ENCODE measurements at regions not wholly inside any gene's neighbourhood (a gene's known extent, or its start where the extent isn't known, plus 50 kb on each side); places are given as distances from the start of the nearest gene placed in this dataset.

DNA sequence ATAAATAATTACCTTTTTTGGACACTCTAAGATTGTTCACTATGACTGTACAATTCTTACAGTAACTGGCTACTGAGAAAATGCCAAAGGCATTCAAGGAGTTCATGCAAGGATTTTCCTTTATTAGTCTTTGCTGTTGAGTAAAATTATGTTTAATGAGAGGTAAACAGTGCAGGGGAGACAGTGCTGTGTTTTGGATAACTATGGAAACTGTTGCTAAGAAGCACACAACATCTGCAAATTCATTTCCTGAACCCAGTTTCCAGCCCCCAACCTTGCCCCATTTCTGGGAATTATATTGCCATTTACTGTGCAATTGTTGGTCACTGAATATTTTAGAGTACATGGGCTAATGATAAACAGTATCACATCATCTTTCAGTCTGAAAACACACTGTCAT lies 1005.8 kb downstream of the TRHDE start:
- no peak for DNase-seq
- Histone ChIP-seq H3K36me3 (ENCODE audit: insufficient read depth in 1 of 2, low read depth in 1 of 2) (no peaks in the 10 kb centered on the region), H3K27me3 (ENCODE audit: insufficient read depth in 3 of 3, low read length in 2 of 3) (no peaks in the 10 kb centered on the region), H3K9me3 (no peaks in the 10 kb centered on the region), H3K4me1 (no peaks in the 10 kb centered on the region), H3K4me3 (no peak overlapping the region), H3K27ac (no peak overlapping the region)
- intact Hi-C loops (cut with DNase I), result no loop called here
- ATAC-seq, result no peak
- TF ChIP-seq, protein P1, sequence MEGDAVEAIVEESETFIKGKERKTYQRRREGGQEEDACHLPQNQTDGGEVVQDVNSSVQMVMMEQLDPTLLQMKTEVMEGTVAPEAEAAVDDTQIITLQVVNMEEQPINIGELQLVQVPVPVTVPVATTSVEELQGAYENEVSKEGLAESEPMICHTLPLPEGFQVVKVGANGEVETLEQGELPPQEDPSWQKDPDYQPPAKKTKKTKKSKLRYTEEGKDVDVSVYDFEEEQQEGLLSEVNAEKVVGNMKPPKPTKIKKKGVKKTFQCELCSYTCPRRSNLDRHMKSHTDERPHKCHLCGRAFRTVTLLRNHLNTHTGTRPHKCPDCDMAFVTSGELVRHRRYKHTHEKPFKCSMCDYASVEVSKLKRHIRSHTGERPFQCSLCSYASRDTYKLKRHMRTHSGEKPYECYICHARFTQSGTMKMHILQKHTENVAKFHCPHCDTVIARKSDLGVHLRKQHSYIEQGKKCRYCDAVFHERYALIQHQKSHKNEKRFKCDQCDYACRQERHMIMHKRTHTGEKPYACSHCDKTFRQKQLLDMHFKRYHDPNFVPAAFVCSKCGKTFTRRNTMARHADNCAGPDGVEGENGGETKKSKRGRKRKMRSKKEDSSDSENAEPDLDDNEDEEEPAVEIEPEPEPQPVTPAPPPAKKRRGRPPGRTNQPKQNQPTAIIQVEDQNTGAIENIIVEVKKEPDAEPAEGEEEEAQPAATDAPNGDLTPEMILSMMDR (IDR thresholded peaks at IDR 0.05), result no peak

DNA sequence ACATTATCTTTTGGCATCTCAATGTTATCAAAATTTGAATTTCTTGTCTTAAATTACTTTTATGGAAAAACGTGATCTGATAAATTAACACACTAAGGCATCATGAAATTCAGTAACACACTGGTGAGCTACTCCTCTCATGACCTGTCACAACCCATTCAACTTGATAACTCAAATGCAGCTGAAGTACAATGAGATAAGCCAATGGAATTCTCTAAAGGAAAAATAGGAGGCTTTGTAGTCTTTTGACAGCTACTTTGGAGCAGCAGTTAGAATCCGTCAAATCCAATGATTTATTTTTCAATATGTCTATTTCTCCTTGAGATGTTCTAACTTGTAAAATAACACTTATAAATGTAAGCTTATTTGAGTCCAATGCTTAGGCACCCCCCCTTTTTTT lies 1029.4 kb downstream of the TRHDE start:
- 84 to 90% (median 87%) methylated on average over 2 of the region's 2 CpGs for WGBS, 3 donors
- Histone ChIP-seq H3K27ac (no peak overlapping the region), H3K9me3 (no peaks in the 10 kb centered on the region), H3K4me1 (no peaks in the 10 kb centered on the region), H3K36me3 (ENCODE audit: insufficient read depth in 1 of 2, low read depth in 1 of 2) (no peaks in the 10 kb centered on the region), H3K27me3 (ENCODE audit: insufficient read depth in 3 of 3, low read length in 2 of 3) (no peaks in the 10 kb centered on the region), H3K4me3 (no peak overlapping the region)
- intact Hi-C loops (cut with DNase I), result no loop called here
- ATAC-seq (no peak), DNase-seq (no peak)
- TF ChIP-seq, protein P1 (IDR thresholded peaks at IDR 0.05), result no peak

DNA sequence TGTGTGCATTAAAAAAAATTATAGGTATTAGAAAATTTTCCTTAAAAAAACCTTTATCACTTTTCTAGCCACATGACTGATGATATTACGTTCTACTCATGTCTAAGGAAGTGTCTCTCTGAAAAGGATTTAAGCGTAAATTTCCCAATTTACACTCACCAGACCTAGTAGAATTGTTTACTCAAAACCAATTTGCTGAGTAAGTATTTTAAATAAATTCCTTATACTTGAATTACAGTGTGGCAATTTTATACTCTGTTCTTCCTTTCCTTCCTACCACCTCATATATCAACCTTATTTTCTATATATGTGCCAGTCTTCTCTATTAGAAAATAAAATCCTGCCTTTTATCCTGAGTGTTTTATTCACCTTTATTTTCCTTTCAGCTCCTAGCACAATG lies 1035.1 kb downstream of the TRHDE start:
- no peak for DNase-seq
- no peaks in the 10 kb centered on the region for H3K4me1 ChIP-seq

DNA sequence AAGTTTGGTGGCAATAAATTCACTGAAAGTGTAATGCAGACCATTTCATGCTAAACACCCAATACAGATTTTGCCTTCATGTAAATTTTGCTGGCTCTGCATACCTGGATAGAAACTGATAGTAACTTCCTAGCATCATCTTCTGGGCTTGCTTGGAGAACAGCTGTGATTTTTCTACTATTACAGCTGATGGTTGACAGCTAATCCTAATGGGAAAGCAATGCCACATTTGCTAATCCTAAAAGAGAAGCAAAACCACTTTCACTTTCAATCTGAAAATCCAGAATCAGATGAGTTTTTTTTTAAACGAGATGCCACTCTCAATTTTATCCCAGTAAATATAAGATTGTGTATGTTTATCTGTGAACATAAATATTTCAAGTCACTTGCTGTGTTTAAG lies 1035.9 kb downstream of the TRHDE start:
- DNase-seq (no peak), ATAC-seq (no peak)
- intact Hi-C loops (cut with DNase I), result no loop called here
- 18 to 31% (median 26%) methylated on average over 1 of the region's 1 CpG for WGBS, 3 donors
- no peaks in the 10 kb centered on the region for H3K27me3 ChIP-seq (ENCODE audit: insufficient read depth in 3 of 3, low read length in 2 of 3)
- no peaks in the 10 kb centered on the region for H3K4me1 ChIP-seq
- TF ChIP-seq, protein P1 (IDR thresholded peaks at IDR 0.05), result no peak
- H3K4me3 ChIP-seq, result no peak overlapping the region
- H3K36me3 ChIP-seq (ENCODE audit: insufficient read depth in 1 of 2, low read depth in 1 of 2), result no peaks in the 10 kb centered on the region
- no peaks in the 10 kb centered on the region for H3K9me3 ChIP-seq
- no peak overlapping the region for H3K27ac ChIP-seq

More for the DNA sequence above, 1035.1 kb downstream of the TRHDE start:
- no peak overlapping the region for H3K27ac ChIP-seq
- no peak overlapping the region for H3K4me3 ChIP-seq
- intact Hi-C loops (cut with DNase I), result no loop called here
- no peak for ATAC-seq
- TF ChIP-seq, protein P1 (IDR thresholded peaks at IDR 0.05), result no peak
- no peaks in the 10 kb centered on the region for H3K36me3 ChIP-seq (ENCODE audit: insufficient read depth in 1 of 2, low read depth in 1 of 2)
- H3K9me3 ChIP-seq, result no peaks in the 10 kb centered on the region
- 63 to 66% (median 65%) methylated on average over 2 of the region's 2 CpGs for WGBS, 3 donors
- H3K27me3 ChIP-seq (ENCODE audit: insufficient read depth in 3 of 3, low read length in 2 of 3), result no peaks in the 10 kb centered on the region

DNA sequence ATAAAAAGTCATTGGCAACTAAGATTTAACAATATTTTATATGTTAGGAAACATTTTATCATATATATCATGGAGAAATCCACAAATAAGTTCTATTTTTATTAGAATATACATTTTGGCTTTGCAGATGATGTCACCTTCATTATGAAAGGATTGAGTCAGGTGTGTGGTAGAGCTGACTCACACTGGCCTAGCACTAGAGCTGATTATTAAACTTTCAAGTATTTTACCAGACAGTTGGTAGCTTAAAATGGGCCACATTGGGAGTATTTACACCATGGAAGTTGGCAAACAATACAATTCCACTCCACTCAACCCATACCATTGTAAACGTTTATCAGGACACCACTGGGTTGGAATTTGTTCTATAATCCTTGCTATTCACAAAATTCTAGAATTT lies 1036.6 kb downstream of the TRHDE start:
- Histone ChIP-seq H3K36me3 (ENCODE audit: insufficient read depth in 1 of 2, low read depth in 1 of 2) (no peaks in the 10 kb centered on the region), H3K27ac (no peak overlapping the region), H3K27me3 (ENCODE audit: insufficient read depth in 3 of 3, low read length in 2 of 3) (no peaks in the 10 kb centered on the region), H3K9me3 (no peaks in the 10 kb centered on the region), H3K4me1 (no peaks in the 10 kb centered on the region), H3K4me3 (no peak overlapping the region)
- no peak for DNase-seq
- 30 to 55% (median 43%) methylated on average over 1 of the region's 1 CpG for WGBS, 3 donors
- TF ChIP-seq, protein P1 (IDR thresholded peaks at IDR 0.05), result no peak
- no peak for ATAC-seq
- intact Hi-C loops (cut with DNase I), result no loop called here

Measured in psoas muscle (tissue), 7 donors.